ENCODE measurements at regions not wholly inside any gene's neighbourhood (a gene's known extent, or its start where the extent isn't known, plus 50 kb on each side); places are given as distances from the start of the nearest gene placed in this dataset.

DNA sequence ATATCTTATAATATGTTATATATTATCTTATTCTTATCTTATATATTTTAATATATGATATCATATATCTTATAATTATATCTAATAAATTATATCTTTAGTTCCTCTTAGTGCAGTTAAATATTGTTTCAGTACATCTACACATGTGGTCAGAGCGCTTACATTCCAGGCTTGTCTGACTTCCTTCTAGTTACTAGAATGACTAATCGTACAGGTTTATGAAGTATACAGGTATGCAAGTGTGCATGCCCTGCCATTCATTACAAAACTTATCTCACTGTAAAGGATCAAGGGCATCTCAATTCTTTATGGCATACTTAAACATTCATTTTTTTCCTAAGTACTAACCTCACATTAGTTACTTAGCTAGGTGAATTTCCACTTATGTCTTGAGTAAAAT, 1278.0 kb upstream of the MAP3K7 start:
- TF ChIP-seq GATA2 (IDR thresholded peaks at IDR 0.05; ENCODE audit: low read depth, low read length) (no peak), GATA3 (IDR thresholded peaks at IDR 0.05; ENCODE audit: low read depth, low read length) (no peak)
